Ecto neural progenitor cell (in vitro differentiated cells): ENCODE measurements at regions not wholly inside any gene's neighbourhood (a gene's known extent, or its start where the extent isn't known, plus 50 kb on each side); places are given as distances from the start of the nearest gene placed in this dataset.
"Not testable (repeated sequence)": the region's sequence is repeated elsewhere in the genome, so short reads cannot be mapped to it uniquely, and the experiment has no call there.

Source experiments
- DNase-seq: peaks from one replicate; pipeline ENCODE4 v3.0.0-alpha.2; 2018; ENCODE audit warnings: low spot score

- DNase-seq = not testable (repeated sequence)
Observed at GRCh38 chr22:23460517-23461031, 119.5 kb downstream of the IGLL1 start.

GRCh38 chr22:23459645-23460516 lies 120.2 kb downstream of the IGLL1 start:
- DNase-seq = not testable (repeated sequence)

GRCh38 chr22:23458663-23459541 lies 121.2 kb downstream of the IGLL1 start:
- no peak for DNase-seq

- no peak for DNase-seq
Observed at GRCh38 chr22:23457380-23457985, 122.6 kb downstream of the IGLL1 start.

GRCh38 chr22:23456666-23457379 lies 123.3 kb downstream of the IGLL1 start:
- DNase-seq = not testable (repeated sequence)

- not testable (repeated sequence) for DNase-seq
Observed at GRCh38 chr22:23454345-23454744, 125.7 kb downstream of the IGLL1 start.

GRCh38 chr22:23453277-23453676 lies 126.8 kb downstream of the IGLL1 start:
- no peak for DNase-seq

GRCh38 chr22:23452231-23453010 lies 127.7 kb downstream of the IGLL1 start:
- DNase-seq = no peak

GRCh38 chr22:23451452-23452230 lies 128.4 kb downstream of the IGLL1 start:
- not testable (repeated sequence) for DNase-seq

- not testable (repeated sequence) for DNase-seq
Observed at GRCh38 chr22:23450821-23451220, 129.3 kb downstream of the IGLL1 start.

GRCh38 chr22:23450434-23450795 lies 129.7 kb downstream of the IGLL1 start:
- DNase-seq = no peak

GRCh38 chr22:23449748-23450433 lies 130.2 kb downstream of the IGLL1 start:
- not testable (repeated sequence) for DNase-seq

GRCh38 chr22:23448499-23449288 lies 131.4 kb downstream of the IGLL1 start:
- not testable (repeated sequence) for DNase-seq

- no peak for DNase-seq
Observed at GRCh38 chr22:23446796-23447350, 133.2 kb downstream of the IGLL1 start.

GRCh38 chr22:23446194-23446593 lies 133.9 kb downstream of the IGLL1 start:
- DNase-seq = not testable (repeated sequence)

GRCh38 chr22:23443905-23444304 lies 136.2 kb downstream of the IGLL1 start:
- not testable (repeated sequence) for DNase-seq

- not testable (repeated sequence) for DNase-seq
Observed at GRCh38 chr22:23439581-23439980, 140.5 kb downstream of the IGLL1 start.

- DNase-seq = no peak
Observed at GRCh38 chr22:23438216-23438615, 141.9 kb downstream of the IGLL1 start.
